Nephron progenitor cell (in vitro differentiated cells): ENCODE measurements at regions not wholly inside any gene's neighbourhood (a gene's known extent, or its start where the extent isn't known, plus 50 kb on each side); places are given as distances from the start of the nearest gene placed in this dataset.

ENCODE experiments used
- DNase-seq: peaks from one replicate; pipeline ENCODE4 v3.0.0; 2021
- H3K27ac Mint-ChIP-seq: 2 replicates; pipeline ENCODE4 v1.8.0; 2021; ENCODE audit warnings: mild to moderate bottlenecking, moderate library complexity, mixed read lengths
- H3K27me3 Mint-ChIP-seq: 2 replicates; pipeline ENCODE4 v1.8.0; 2021; ENCODE audit warnings: mild to moderate bottlenecking, low read depth, mixed read lengths; ENCODE audit not compliant: poor library complexity
- H3K36me3 Mint-ChIP-seq: 2 replicates; pipeline ENCODE4 v1.8.0; 2021; ENCODE audit warnings: low read depth, mixed read lengths
- H3K4me1 Mint-ChIP-seq: 2 replicates; pipeline ENCODE4 v1.8.0; 2021; ENCODE audit warnings: mixed read lengths
- H3K4me3 Mint-ChIP-seq: 2 replicates; pipeline ENCODE4 v1.8.0; 2021; ENCODE audit warnings: mild to moderate bottlenecking, moderate library complexity, mixed read lengths
- H3K9me3 Mint-ChIP-seq: 2 replicates; pipeline ENCODE4 v1.8.0; 2021; ENCODE audit warnings: mild to moderate bottlenecking, moderate library complexity, mixed read lengths
- CTCF ChIP-seq: fragments of 200-600 bp; sonication (generic); IDR thresholded peaks from 2 replicates; pipeline ENCODE4 v1.5.0; 2021; ENCODE audit warnings: antibody characterized with exemption

DNA sequence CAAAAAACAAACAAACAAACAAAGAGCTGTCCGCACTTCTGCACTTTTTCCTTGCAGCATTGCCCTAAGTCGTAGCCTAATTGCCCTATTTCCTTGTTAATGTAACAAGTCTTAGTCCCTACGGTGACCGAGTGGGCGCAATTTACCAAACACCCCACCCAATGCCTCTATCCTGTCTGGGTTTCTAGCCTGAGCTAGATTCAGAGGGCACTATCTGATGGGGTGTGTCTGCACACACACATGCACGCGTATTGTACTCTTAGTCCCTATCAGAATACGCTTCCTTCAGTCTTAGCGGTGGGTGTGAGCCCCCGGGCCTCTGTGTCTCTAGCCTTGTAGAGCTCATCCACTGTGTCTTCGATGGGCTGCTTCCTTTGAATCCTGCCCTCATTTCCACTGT is 125.9 kb upstream of the DLG1 start:
- TF ChIP-seq CTCF = no peak
- Mint-ChIP-seq H3K27ac (no peak overlapping the region), H3K27me3 (peaks cover 6% of the 10 kb centered on the region), H3K36me3 (no peaks in the 10 kb centered on the region), H3K4me1 (peaks cover 74% of the 10 kb centered on the region), H3K4me3 (no peak overlapping the region), H3K9me3 (no peaks in the 10 kb centered on the region)
- DNase-seq = no peak

DNA sequence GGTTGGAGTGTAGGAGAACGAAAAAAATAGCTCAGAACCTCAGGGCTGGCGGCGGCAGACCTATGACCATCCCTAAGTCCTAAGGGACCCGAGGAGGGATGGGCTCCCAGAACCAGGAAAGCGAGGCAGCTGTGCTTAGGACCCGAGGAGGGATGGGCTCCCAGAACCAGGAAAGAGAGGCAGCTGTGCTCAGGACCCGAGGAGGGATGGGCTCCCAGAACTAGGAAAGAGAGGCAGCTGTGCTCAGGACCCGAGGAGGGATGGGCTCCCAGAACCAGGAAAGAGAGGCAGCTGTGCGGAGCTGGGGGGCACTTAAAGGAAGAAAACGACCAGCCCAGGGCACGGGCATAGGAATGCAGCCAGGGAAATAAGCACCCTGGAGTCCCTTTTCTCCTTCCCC is 125.0 kb upstream of the DLG1 start:
- DNase-seq = no peak
- H3K36me3 Mint-ChIP-seq = no peaks in the 10 kb centered on the region
- no peaks in the 10 kb centered on the region for H3K9me3 Mint-ChIP-seq
- no peak overlapping the region for H3K4me3 Mint-ChIP-seq
- H3K27ac Mint-ChIP-seq = no peak overlapping the region
- peaks cover 65% of the 10 kb centered on the region for H3K4me1 Mint-ChIP-seq
- no peak for TF ChIP-seq CTCF
- H3K27me3 Mint-ChIP-seq = peaks cover 9% of the 10 kb centered on the region

- Mint-ChIP-seq H3K4me3 (no peak overlapping the region), H3K4me1 (peaks cover 65% of the 10 kb centered on the region), H3K9me3 (no peaks in the 10 kb centered on the region), H3K27ac (no peak overlapping the region), H3K27me3 (peaks cover 9% of the 10 kb centered on the region), H3K36me3 (no peaks in the 10 kb centered on the region)
- DNase-seq = no peak
- no peak for TF ChIP-seq CTCF
Measured at GRCh38 chr3:197422506-197422905, 124.1 kb upstream of the DLG1 start.

DNA sequence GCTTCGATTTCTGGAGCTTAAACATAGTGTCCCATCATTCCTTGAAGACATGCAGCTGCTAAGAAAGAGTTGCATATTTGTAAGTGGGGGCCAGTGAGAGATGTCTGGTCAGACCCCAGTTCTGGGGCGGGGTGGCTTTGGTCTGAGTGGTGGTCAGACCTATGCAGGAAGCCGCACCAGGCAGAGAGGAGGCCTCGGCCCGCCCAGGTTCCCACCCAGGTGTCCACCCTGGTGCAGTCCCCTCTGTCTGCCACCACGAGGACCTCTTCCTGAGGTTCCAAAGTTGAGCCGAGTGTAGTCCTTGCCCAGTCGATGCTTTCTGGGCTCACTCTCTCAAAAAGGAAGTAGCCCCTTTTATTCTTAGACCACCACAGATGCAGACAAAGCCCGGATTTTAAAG is 122.6 kb upstream of the DLG1 start:
- H3K27ac Mint-ChIP-seq = no peak overlapping the region
- no peak overlapping the region for H3K4me3 Mint-ChIP-seq
- peaks cover 53% of the 10 kb centered on the region for H3K4me1 Mint-ChIP-seq
- peaks cover 6% of the 10 kb centered on the region for H3K27me3 Mint-ChIP-seq
- no peaks in the 10 kb centered on the region for H3K36me3 Mint-ChIP-seq
- DNase-seq = no peak
- no peaks in the 10 kb centered on the region for H3K9me3 Mint-ChIP-seq
- no peak for TF ChIP-seq CTCF

DNA sequence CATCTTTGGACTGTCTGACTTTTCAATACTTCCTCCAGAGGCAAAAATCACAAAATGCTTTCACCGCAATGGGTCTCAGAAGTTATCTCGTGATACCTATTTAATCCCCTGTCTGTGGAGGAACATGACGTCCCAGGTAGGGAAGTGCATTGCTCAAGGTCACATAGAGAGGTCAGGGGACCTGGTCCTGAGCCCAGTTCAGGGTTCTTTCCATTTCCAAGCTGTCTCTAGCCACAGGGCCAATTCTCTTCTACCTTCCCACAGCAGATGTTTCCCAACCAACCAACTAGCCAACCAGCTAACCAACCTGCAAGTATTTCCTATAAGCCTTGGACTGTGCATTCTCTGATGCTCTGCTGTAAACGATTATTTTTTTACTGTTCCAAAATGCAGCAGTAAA is 122.2 kb upstream of the DLG1 start:
- no peak overlapping the region for H3K4me3 Mint-ChIP-seq
- peaks cover 49% of the 10 kb centered on the region for H3K4me1 Mint-ChIP-seq
- H3K9me3 Mint-ChIP-seq = no peaks in the 10 kb centered on the region
- no peak for TF ChIP-seq CTCF
- no peaks in the 10 kb centered on the region for H3K36me3 Mint-ChIP-seq
- DNase-seq = no peak
- H3K27me3 Mint-ChIP-seq = peaks cover 6% of the 10 kb centered on the region
- H3K27ac Mint-ChIP-seq = no peak overlapping the region

DNA sequence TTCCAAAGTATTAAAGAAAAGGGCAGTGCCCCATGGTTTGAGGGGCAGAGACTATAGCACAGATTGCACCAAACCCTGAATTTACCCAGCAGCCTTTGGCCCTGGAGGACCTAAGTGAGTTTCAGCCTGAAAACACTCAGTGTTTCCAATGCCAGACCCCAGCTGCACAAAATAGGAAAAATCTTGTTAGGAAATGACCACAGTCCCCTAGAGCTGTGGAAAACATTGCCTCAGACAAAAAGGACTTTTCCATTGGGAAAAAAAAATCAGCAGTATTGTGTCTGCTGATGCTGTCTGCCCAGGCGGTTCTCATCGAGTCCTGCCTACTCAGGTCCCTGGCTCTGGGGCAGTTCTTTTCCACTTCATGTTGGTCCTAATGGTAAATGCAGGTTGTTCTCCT is 121.7 kb upstream of the DLG1 start:
- DNase-seq = no peak
- H3K4me3 Mint-ChIP-seq = no peak overlapping the region

More for the DNA sequence above, 121.7 kb upstream of the DLG1 start:
- Mint-ChIP-seq H3K9me3 (no peaks in the 10 kb centered on the region), H3K27ac (no peak overlapping the region), H3K36me3 (no peaks in the 10 kb centered on the region), H3K27me3 (peaks cover 6% of the 10 kb centered on the region), H3K4me1 (peaks cover 44% of the 10 kb centered on the region)
- TF ChIP-seq CTCF = no peak
